ENCODE measurements at regions not wholly inside any gene's neighbourhood (a gene's known extent, or its start where the extent isn't known, plus 50 kb on each side); places are given as distances from the start of the nearest gene placed in this dataset.

GRCh38 chr1:94325377-94326302 is 88.3 kb upstream of the ARHGAP29 start:
- no peak for DNase-seq

- no peak for DNase-seq
These were observed 86.8 kb upstream of the ARHGAP29 start for GRCh38 chr1:94324178-94324544.

- no peak for DNase-seq
These were observed 86.2 kb upstream of the ARHGAP29 start for GRCh38 chr1:94323311-94324177.

- DNase-seq, result no peak
These were observed 85.3 kb upstream of the ARHGAP29 start for GRCh38 chr1:94322696-94323095.

- no peak for DNase-seq
These were observed 84.3 kb upstream of the ARHGAP29 start for GRCh38 chr1:94321662-94322061.

GRCh38 chr1:94319319-94320102 is 82.1 kb upstream of the ARHGAP29 start:
- peak in 1 of 2 experiments; percentile 49 for DNase-seq

GRCh38 chr1:94318505-94319030 is 81.2 kb upstream of the ARHGAP29 start:
- DNase-seq, result no peak

- no peak for DNase-seq
These were observed 80.4 kb upstream of the ARHGAP29 start for GRCh38 chr1:94317790-94318188.

GRCh38 chr1:94316836-94317789 is 79.7 kb upstream of the ARHGAP29 start:
- DNase-seq, result no peak

- no peak for DNase-seq
These were observed 78.8 kb upstream of the ARHGAP29 start for GRCh38 chr1:94316183-94316582.

- DNase-seq, result no peak
These were observed 78.2 kb upstream of the ARHGAP29 start for GRCh38 chr1:94315552-94316116.

- no peak for DNase-seq
These were observed 77.0 kb upstream of the ARHGAP29 start for GRCh38 chr1:94314222-94314858.

GRCh38 chr1:94310570-94311270 is 73.3 kb upstream of the ARHGAP29 start:
- DNase-seq, result peak in 1 of 2 experiments; percentile 60

GRCh38 chr1:94309829-94310569 is 72.6 kb upstream of the ARHGAP29 start:
- DNase-seq, result no peak

GRCh38 chr1:94309216-94309615 is 71.8 kb upstream of the ARHGAP29 start:
- no peak for DNase-seq

- no peak for DNase-seq
These were observed 69.1 kb upstream of the ARHGAP29 start for GRCh38 chr1:94306521-94306920.

- no peak for DNase-seq
These were observed 68.3 kb upstream of the ARHGAP29 start for GRCh38 chr1:94305704-94306103.

GRCh38 chr1:94304553-94304952 is 67.2 kb upstream of the ARHGAP29 start:
- no peak for DNase-seq

GRCh38 chr1:94303005-94303404 is 65.6 kb upstream of the ARHGAP29 start:
- DNase-seq, result no peak
